ENCODE measurements at regions not wholly inside any gene's neighbourhood (a gene's known extent, or its start where the extent isn't known, plus 50 kb on each side); places are given as distances from the start of the nearest gene placed in this dataset.

DNA sequence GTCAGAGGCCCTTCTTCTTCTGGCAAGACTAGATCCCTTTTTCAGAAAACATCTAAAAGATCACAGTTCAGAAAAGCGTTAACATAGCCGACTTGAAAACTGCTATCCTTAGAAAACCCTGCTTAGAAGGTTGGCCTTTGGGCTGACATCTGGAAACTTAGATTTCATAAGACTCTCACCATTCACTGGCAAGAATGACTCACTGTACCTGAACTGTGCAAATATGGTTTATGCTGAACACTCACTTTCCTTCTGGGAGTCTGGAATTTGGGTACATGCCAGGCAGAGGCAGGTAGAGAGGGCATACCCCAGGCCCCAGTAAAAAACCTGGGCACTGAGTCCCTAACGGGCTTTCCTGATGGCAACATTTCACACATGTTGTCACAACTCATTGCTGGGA is 88.8 kb upstream of the GPC3 start:
- intact Hi-C loops (cut with micrococcal nuclease): no loop called here

GRCh38 chrX:134075894-134076718 is 90.7 kb upstream of the GPC3 start:
- intact Hi-C loops (cut with micrococcal nuclease): no loop called here
- Histone ChIP-seq H2AFZ (ENCODE audit: low read length) (no peak overlapping the region), H3K4me1 (ENCODE audit: insufficient read depth, low read length) (no peaks in the 10 kb centered on the region), H3K9me2 (replicated peaks; ENCODE audit: low read length) (no peaks in the 10 kb centered on the region), H3K9me3 (ENCODE audit: low read length) (no peaks in the 10 kb centered on the region), H3K79me2 (ENCODE audit: low read length) (no peaks in the 10 kb centered on the region), H3F3A (ENCODE audit: low read length, unreplicated experiment) (no peaks in the 10 kb centered on the region), H4K20me1 (ENCODE audit: low read length) (no peaks in the 10 kb centered on the region), H3K27me3 (ENCODE audit: low read length) (no peaks in the 10 kb centered on the region), H3K27ac (ENCODE audit: low read length) (no peak overlapping the region), H3K4me3 (ENCODE audit: low read length) (no peak overlapping the region), H3K36me3 (ENCODE audit: low read depth, low read length) (no peaks in the 10 kb centered on the region), H3K9ac (ENCODE audit: low read length) (no peak overlapping the region), H3K4me2 (ENCODE audit: low read length) (no peak overlapping the region)
- no TSS peak for BruUV-seq (replicated peaks)
- no peak for DNase-seq
- ATAC-seq: no peak
- ChIA-PET POLR2A (ENCODE audit: unreplicated experiment) (no interaction called here), CTCF (no interaction called here)
- TF ChIP-seq, protein P1, sequence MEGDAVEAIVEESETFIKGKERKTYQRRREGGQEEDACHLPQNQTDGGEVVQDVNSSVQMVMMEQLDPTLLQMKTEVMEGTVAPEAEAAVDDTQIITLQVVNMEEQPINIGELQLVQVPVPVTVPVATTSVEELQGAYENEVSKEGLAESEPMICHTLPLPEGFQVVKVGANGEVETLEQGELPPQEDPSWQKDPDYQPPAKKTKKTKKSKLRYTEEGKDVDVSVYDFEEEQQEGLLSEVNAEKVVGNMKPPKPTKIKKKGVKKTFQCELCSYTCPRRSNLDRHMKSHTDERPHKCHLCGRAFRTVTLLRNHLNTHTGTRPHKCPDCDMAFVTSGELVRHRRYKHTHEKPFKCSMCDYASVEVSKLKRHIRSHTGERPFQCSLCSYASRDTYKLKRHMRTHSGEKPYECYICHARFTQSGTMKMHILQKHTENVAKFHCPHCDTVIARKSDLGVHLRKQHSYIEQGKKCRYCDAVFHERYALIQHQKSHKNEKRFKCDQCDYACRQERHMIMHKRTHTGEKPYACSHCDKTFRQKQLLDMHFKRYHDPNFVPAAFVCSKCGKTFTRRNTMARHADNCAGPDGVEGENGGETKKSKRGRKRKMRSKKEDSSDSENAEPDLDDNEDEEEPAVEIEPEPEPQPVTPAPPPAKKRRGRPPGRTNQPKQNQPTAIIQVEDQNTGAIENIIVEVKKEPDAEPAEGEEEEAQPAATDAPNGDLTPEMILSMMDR (conservative IDR thresholded peaks at IDR 0.05; ENCODE audit: low read depth, low read length): no peak
- no peak for TF ChIP-seq EZH2 (IDR thresholded peaks at IDR 0.05; ENCODE audit: low read length, unreplicated experiment)
- TF ChIP-seq EZH2phosphoT487 (IDR thresholded peaks at IDR 0.05; ENCODE audit: borderline replicate concordance, low read length): no peak

More for the DNA sequence above, 88.8 kb upstream of the GPC3 start:
- no peak overlapping the region for H3K4me3 ChIP-seq (ENCODE audit: low read length)
- no peak overlapping the region for H3K4me2 ChIP-seq (ENCODE audit: low read length)
- H3K9me2 ChIP-seq (replicated peaks; ENCODE audit: low read length): no peaks in the 10 kb centered on the region
- H3K9ac ChIP-seq (ENCODE audit: low read length): no peak overlapping the region
- H3F3A ChIP-seq (ENCODE audit: low read length, unreplicated experiment): no peaks in the 10 kb centered on the region
- ChIA-PET CTCF (no interaction called here), POLR2A (ENCODE audit: unreplicated experiment) (no interaction called here)
- BruUV-seq (replicated peaks): no TSS peak
- no peaks in the 10 kb centered on the region for H3K27me3 ChIP-seq (ENCODE audit: low read length)
- H2AFZ ChIP-seq (ENCODE audit: low read length): no peak overlapping the region
- H3K79me2 ChIP-seq (ENCODE audit: low read length): no peaks in the 10 kb centered on the region
- ATAC-seq: no peak
- TF ChIP-seq EZH2 (IDR thresholded peaks at IDR 0.05; ENCODE audit: low read length, unreplicated experiment) (no peak), EZH2phosphoT487 (IDR thresholded peaks at IDR 0.05; ENCODE audit: borderline replicate concordance, low read length) (no peak)
- TF ChIP-seq, protein P1 (conservative IDR thresholded peaks at IDR 0.05; ENCODE audit: low read depth, low read length): no peak
- no peak overlapping the region for H3K27ac ChIP-seq (ENCODE audit: low read length)
- no peaks in the 10 kb centered on the region for H4K20me1 ChIP-seq (ENCODE audit: low read length)
- no peaks in the 10 kb centered on the region for H3K9me3 ChIP-seq (ENCODE audit: low read length)
- no peaks in the 10 kb centered on the region for H3K36me3 ChIP-seq (ENCODE audit: low read depth, low read length)
- DNase-seq: peak; percentile 60
- H3K4me1 ChIP-seq (ENCODE audit: insufficient read depth, low read length): no peaks in the 10 kb centered on the region

- Histone ChIP-seq H3K4me1 (ENCODE audit: insufficient read depth, low read length) (no peaks in the 10 kb centered on the region), H3F3A (ENCODE audit: low read length, unreplicated experiment) (no peaks in the 10 kb centered on the region), H3K4me3 (ENCODE audit: low read length) (no peak overlapping the region), H3K9me2 (replicated peaks; ENCODE audit: low read length) (no peaks in the 10 kb centered on the region), H3K36me3 (ENCODE audit: low read depth, low read length) (no peaks in the 10 kb centered on the region), H3K9me3 (ENCODE audit: low read length) (no peaks in the 10 kb centered on the region), H4K20me1 (ENCODE audit: low read length) (no peaks in the 10 kb centered on the region), H3K27ac (ENCODE audit: low read length) (no peak overlapping the region), H3K79me2 (ENCODE audit: low read length) (no peaks in the 10 kb centered on the region), H3K27me3 (ENCODE audit: low read length) (peaks cover 6% of the 10 kb centered on the region; the same call in 1 of the 2 replicates), H3K9ac (ENCODE audit: low read length) (no peak overlapping the region), H2AFZ (ENCODE audit: low read length) (no peak overlapping the region), H3K4me2 (ENCODE audit: low read length) (no peak overlapping the region)
- POLR2A ChIA-PET (ENCODE audit: unreplicated experiment): no interaction called here
- ATAC-seq (no peak), DNase-seq (no peak)
- intact Hi-C loops (cut with micrococcal nuclease): no loop called here
- BruUV-seq (replicated peaks): no TSS peak
- CTCF ChIA-PET: no interaction called here
- no peak for TF ChIP-seq EZH2 (IDR thresholded peaks at IDR 0.05; ENCODE audit: low read length, unreplicated experiment)
- TF ChIP-seq EZH2phosphoT487 (IDR thresholded peaks at IDR 0.05; ENCODE audit: borderline replicate concordance, low read length): no peak
Measured at GRCh38 chrX:134095366-134095765, 110.0 kb upstream of the GPC3 start.
